Amniotic epithelial cell (primary cell): ENCODE measurements at regions not wholly inside any gene's neighbourhood (a gene's known extent, or its start where the extent isn't known, plus 50 kb on each side); places are given as distances from the start of the nearest gene placed in this dataset.
"Not testable (repeated sequence)": the region's sequence is repeated elsewhere in the genome, so short reads cannot be mapped to it uniquely, and the experiment has no call there.

Source experiments
- DNase-seq: peaks from one replicate; pipeline ENCODE4 v3.0.0-alpha.2; 2010; ENCODE audit warnings: low read depth

GRCh38 chr4:66376921-66377320 lies 706.6 kb upstream of the EPHA5 start:
- peak; percentile 79 for DNase-seq

DNA sequence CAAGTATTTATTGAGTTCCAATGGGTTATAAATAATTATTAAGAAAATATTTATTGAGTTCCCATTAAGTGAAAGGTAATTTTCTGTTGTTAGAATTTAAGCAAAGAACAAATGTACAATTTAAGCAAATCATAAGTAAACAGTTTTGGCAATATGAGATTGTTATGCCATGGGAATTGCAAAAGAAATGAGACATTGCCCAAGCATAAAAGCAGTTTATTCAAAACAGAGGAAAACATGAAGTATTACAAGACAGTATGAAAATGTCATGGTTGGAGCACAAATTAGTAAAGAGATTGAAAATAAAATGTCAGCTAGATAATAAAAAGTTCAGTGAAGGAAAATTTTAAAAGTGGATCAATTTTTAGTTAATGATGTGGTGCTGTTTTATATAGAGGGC lies 706.1 kb upstream of the EPHA5 start:
- DNase-seq: peak; percentile 61

DNA sequence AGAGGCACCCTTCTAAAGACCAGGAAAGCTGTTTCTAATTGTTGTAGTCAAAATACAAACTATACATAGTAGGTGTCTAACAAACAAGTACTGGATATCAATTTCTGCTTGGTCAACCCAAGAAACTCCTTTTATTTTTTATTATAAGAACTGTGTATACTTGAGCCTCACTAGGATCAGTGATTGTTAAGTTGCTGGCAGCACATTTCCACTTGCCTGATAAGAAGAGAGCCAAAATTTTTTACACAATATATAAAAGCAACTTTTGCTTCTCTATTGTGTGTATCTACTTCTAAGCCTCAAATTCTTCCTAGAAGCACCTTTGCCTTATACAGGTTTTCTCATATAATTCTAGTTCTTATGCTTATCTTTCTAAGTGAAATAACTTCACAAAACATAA lies 703.0 kb upstream of the EPHA5 start:
- DNase-seq: no peak

- peak; percentile 4 for DNase-seq
These were observed 702.4 kb upstream of the EPHA5 start for GRCh38 chr4:66372706-66373105.

DNA sequence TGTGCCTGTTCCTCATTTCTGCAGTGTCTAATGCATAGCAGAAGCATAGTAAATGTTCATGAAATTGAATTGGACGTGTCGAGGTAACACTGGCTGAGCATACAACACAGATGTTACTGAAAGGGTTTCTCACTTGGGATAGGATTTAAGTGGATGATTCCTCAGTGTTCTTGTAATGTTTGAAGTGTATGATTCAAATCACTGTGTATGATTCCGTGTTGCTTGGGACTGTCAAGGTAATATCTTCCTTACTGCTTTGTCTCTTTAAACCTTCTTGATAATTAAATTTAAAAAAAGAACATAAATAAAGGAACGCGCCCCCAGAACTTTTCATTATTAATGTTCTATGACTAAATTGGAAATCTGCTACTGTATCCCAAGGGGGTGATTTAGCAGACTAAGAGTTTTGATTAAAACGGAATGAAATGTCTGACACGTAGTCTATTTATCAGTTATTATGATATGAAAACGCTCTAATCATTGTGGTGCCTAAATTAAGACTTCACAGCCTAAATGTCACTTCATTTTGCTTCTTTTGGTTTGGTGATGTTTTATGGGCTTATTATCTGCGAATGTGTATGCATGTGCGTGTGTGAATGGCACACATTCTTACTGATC lies 696.9 kb upstream of the EPHA5 start:
- DNase-seq: no peak

DNA sequence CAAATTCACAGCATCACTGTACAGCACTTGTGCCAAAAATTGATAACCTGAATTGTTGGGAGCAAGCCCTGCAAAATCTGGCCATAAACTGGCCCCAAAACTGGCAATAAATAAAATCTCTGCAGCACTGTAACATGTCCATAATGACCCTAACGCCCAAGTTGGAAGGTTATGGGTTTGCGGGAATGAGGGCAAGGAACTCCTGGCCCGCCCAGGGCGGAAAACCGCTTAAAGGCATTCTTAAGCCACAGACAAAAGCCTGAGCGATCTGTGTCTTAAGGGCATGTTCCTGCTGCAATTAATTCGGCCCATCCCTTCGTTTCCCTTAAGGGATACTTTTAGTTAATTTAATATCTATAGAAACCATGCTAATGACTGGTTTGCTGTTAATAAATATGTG lies 690.1 kb upstream of the EPHA5 start:
- DNase-seq: not testable (repeated sequence)

DNA sequence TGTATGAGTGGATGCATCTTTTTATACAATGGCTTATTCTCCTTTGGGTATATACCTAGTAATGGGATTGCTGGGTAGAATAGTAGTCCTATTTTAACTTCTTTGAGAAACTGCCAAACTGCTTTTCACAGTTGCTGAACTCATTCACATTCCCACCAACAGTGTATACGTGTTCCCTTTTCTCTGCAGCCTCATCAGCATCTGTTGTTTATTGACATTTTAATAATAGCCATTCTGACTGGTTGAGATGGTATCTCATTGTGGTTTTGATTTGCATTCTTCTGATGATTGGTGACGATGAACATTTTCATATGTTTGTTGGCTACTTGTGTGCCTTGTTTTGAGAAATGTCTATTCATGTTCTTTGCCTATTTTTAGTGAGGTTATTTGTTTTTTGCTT lies 687.0 kb upstream of the EPHA5 start:
- peak; percentile 2 for DNase-seq

- no peak for DNase-seq
These were observed 685.0 kb upstream of the EPHA5 start for GRCh38 chr4:66355328-66355727.

- DNase-seq: no peak
These were observed 681.5 kb upstream of the EPHA5 start for GRCh38 chr4:66351761-66352160.

GRCh38 chr4:66340286-66340893 lies 670.1 kb upstream of the EPHA5 start:
- no peak for DNase-seq

DNA sequence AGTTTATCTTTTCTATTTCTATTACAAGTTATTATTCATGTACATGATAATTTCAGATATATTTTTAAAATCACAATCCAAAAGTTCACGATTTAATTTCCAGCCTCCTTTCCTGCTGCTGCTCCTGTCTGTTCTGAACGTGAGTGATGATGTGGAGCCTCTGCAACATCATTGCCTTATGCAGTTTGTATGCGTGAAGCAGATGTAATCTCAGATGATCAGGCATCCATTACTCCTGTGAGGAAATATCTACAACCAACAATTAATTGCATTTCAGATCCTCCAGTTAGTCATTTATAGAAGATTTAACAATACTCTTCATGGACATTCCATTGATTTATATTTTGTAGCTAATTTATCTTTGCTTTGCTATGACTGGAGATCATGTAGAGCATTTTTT lies 668.7 kb upstream of the EPHA5 start:
- DNase-seq: no peak

DNA sequence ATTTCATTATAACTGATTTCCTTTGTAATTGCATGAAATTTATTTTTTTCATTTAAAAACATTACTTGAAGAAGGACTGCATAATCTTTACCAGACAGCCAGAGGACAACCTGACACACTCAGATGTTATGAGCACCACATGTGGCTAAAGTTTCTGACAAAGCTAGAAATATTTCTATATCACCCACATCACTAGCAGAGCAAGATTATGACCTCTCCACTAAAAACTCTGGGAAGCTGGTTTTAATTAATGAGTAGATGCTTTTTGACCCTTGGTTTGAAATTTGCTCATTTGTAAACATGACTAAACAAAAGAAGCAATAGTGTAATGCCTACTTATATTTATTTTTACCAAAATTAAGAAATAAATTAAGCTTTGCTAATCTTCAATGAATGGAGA lies 661.5 kb upstream of the EPHA5 start:
- DNase-seq: peak; percentile 10

- no peak for DNase-seq
These were observed 659.8 kb upstream of the EPHA5 start for GRCh38 chr4:66330125-66330524.

DNA sequence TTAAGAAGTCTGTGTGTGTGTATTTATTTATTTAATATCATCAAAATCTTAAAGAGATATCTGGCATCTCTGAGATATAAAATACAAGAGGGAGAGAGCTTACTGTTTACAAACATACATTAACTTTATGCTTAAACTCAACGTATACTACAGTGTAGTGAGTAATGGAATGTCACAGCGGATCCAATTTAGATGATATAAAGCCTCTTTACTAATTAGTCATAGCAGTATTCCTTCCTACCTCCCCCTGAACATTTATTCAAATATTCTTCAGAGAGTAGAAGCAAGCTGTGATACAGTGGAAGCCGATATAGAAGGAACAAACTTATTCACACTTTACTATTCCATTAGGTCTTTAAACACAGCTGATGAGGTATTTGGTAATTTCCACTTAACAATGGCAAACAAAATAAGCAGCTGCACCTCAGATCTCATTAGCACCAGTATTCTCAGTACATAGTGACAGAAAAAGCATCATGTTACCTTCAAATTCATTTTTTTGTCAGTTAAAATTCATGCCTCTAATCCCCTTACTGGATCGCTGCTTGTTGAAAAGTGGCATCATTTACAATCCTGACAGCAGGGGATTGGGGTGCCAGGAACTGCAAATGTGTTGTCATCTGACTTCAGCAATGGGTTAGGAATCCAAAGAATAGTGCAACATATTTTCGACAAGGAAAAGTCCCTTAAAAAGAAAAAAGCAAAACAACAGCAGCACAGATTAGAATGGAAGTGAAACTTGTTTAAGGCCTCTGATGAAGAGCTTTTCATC lies 658.7 kb upstream of the EPHA5 start:
- DNase-seq: peak; percentile 35

DNA sequence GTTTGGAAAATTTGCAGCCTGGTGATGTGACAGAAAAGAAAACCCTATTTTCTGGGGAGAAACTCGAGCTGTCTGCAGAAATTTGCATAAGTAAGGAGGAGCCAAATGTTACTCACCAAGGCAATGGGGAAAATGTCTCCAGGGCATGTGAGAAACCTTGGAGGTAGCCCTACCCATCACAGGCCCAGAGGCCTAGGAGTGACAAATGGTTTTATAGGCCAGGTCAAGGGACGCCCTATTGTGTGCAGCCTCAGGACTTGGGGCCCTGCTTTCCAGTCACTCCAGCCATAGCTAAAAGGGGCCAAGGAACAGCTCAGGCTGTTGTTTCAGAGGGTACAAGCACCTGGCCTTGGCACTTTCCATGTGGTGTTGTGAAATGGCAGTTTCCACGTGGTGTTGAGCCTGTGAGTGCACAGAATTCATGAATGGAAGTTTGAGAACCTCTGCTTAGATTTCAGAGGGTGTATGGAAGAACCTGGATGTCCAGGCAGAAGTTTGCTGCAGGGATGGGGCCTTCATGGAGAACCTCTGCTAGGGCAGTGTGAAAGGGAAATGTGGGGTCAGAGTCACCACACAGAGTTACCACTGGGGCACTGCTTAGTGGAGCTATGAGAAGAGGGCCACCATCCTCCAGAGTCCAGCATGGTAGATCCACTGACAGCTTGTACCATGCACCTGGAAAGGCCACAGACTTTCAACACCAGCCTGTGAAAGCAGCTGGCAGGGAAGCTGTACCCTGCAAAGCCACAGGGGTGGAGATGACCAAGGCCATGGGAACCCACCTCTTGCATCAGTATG lies 637.6 kb upstream of the EPHA5 start:
- DNase-seq: no peak

DNA sequence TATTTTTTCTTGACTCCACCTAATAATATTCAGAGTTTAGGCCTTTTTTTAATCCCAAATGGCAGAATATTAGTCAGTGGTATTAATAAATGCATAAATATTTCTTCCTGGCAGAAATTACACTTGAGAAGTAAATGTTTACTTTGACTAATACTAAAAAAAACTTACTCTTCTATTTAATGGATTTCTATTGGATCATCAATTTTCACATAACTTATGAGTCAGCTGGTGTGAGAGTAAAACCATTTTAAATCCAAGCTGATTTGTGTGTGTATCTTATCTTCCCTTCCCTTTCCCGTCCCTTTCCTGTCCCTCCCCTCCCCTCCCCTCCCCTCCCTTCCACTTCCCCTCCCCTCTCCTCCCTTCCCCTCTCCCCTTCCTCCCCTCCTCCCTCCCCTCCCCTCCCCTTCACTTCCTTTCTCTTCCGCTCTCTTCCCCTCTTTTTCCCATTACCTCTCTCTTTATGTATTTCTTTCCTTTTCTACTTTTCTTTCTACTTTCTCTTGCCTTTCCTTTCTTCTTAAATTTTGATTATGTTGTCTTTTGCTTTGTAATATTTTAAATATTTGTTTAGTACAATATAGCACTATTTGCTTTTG lies 630.1 kb upstream of the EPHA5 start:
- no peak for DNase-seq

GRCh38 chr4:66298569-66298968 lies 628.3 kb upstream of the EPHA5 start:
- no peak for DNase-seq

DNA sequence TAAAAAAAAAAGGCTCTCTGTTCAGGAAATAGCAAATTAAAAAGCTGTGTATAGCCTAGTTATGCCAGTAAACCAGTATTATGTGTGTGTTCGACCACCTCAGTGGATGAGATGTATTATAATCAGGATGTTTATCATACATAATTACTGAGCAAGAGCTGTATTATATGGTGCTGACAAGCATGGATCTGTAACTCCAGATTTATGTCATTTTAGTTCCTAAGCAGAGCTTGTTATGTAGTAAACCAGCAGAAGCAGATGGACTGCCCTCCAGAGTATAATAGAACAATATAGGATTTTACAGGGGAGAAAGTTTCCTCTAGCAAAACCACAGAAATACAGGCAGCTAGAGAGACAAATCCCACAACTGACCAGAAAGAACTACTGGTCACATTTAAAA lies 627.4 kb upstream of the EPHA5 start:
- DNase-seq: no peak

DNA sequence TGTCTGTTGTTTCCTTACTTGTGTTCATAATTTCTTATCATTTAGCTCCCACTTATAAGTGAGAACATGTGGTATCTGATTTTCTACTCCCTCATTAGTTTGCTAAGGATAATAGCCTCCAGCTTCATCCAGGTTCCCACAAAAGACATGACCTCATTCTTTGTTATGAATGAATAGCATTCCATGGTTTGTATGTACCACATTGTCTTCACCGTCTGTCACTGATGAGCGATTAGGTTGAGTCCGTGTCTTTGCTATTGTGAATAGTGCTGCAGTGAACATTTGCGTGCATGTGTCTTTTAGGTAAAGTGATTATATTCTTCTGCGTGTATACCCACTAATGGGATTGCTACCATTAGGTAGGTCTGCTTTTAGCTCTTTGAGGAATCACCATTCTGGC lies 624.3 kb upstream of the EPHA5 start:
- DNase-seq: peak; percentile 45

DNA sequence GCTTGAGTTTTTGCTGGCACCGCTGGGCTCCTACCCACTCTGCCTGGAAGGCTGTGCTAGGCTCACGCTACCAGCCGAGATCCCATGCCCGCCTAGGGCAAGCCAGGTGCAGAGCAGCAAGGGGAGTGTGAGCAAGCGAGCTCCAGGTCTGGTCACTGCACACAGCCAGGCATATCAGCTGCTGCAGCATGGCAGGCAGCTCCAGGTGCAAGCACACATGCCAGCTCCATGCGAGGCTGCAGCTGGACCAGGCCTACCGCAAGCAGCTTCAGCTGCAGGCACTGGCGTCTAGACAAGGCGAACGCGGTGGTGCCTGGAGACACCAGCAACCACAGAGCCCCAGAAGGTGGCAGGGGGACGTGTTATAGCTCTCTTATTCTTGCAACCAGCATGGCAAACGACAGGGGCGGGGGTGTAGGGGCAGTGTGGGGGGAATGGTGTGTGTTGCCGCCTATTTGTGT lies 614.7 kb upstream of the EPHA5 start:
- DNase-seq: no peak

DNA sequence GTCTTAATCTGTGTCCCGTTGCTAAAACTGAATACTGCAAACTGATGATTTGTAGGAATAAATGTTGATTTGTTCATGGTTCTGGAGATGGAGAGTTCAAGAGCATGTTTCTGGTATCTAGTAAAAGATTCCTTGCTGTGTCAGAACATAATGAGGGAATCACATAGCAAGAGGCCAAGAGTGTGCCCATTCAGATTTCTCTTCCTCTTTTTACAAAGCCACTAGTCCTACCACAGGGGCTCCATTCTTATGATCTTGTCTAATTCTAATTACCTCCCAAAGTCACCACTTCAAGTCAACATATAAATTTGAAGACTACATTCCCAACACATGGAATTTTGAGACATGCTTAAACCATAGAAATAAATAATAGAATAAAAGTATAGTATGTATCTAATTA lies 608.8 kb upstream of the EPHA5 start:
- DNase-seq: no peak

GRCh38 chr4:66275411-66276038 lies 605.2 kb upstream of the EPHA5 start:
- DNase-seq: peak; percentile 6
